Effector memory CD4-positive, alpha-beta T cell (primary cell): ENCODE measurements at regions not wholly inside any gene's neighbourhood (a gene's known extent, or its start where the extent isn't known, plus 50 kb on each side); places are given as distances from the start of the nearest gene placed in this dataset.
A peak's percentile ranks its signal among the peaks of the same experiment; 100 is the strongest.
"Not testable (repeated sequence)": the region's sequence is repeated elsewhere in the genome, so short reads cannot be mapped to it uniquely, and the experiment has no call there.

Experiments
- DNase-seq, 3 donors: peaks; one replicate each; pipeline ENCODE4 v3.0.0-alpha.2; 2020
- H3K27ac ChIP-seq: 2 replicates; pipeline ENCODE4 v1.7.0; 2013; ENCODE audit warnings: mild to moderate bottlenecking, low read length, moderate library complexity; ENCODE audit not compliant: insufficient read depth, poor library complexity, severe bottlenecking
- H3K27me3 ChIP-seq: replicated peaks from 2 replicates; pipeline ENCODE4 v1.7.0; 2013; ENCODE audit warnings: mild to moderate bottlenecking, low read length; ENCODE audit not compliant: insufficient read depth, control insufficient read depth, poor library complexity, severe bottlenecking
- H3K36me3 ChIP-seq: 2 replicates; pipeline ENCODE4 v1.7.0; 2013; ENCODE audit warnings: mild to moderate bottlenecking, low read length, moderate library complexity; ENCODE audit not compliant: control insufficient read depth, insufficient read depth
- H3K4me1 ChIP-seq: 2 replicates; pipeline ENCODE4 v1.7.0; 2013; ENCODE audit warnings: low read length, mild to moderate bottlenecking; ENCODE audit not compliant: control insufficient read depth, insufficient read depth, poor library complexity, severe bottlenecking
- H3K4me3 ChIP-seq: 2 replicates; pipeline ENCODE4 v1.7.0; 2013; ENCODE audit warnings: low read length, low read depth, mild to moderate bottlenecking; ENCODE audit not compliant: insufficient read depth, poor library complexity, severe bottlenecking
- H3K9me3 ChIP-seq: 2 replicates; pipeline ENCODE4 v1.7.0; 2013; ENCODE audit warnings: mild to moderate bottlenecking, low read length, moderate library complexity; ENCODE audit not compliant: control insufficient read depth

- H3K4me1 ChIP-seq = peaks cover 29% of the 10 kb centered on the region
- H3K36me3 ChIP-seq, H3K9me3 ChIP-seq, H3K27ac ChIP-seq, H3K27me3 ChIP-seq, H3K4me3 ChIP-seq: not testable (repeated sequence)
- peak; percentile 30 to 64 (median 41) for DNase-seq
These were observed 66.1 kb upstream of the LYZL2 start for GRCh38 chr10:30695481-30696236.

- DNase-seq = no peak
- Histone ChIP-seq H3K4me3 (no peak overlapping the region), H3K36me3 (no peaks in the 10 kb centered on the region), H3K9me3 (no peaks in the 10 kb centered on the region), H3K4me1 (peaks cover 22% of the 10 kb centered on the region), H3K27ac (no peak overlapping the region), H3K27me3 (no peaks in the 10 kb centered on the region)
These were observed 65.1 kb upstream of the LYZL2 start for GRCh38 chr10:30694518-30695228.

GRCh38 chr10:30691639-30692015 lies 62.1 kb upstream of the LYZL2 start:
- Histone ChIP-seq H3K4me3 (no peak overlapping the region), H3K27ac (no peak overlapping the region)

GRCh38 chr10:30690948-30691638 lies 61.5 kb upstream of the LYZL2 start:
- not testable (repeated sequence) for DNase-seq, H3K9me3 ChIP-seq, H3K27ac ChIP-seq, H3K27me3 ChIP-seq, H3K36me3 ChIP-seq, H3K4me3 ChIP-seq
- peaks cover 10% of the 10 kb centered on the region for H3K4me1 ChIP-seq

More at GRCh38 chr10:30691639-30692015, 62.1 kb upstream of the LYZL2 start:
- H3K36me3 ChIP-seq = no peaks in the 10 kb centered on the region
- H3K9me3 ChIP-seq = no peaks in the 10 kb centered on the region
- H3K4me1 ChIP-seq = peaks cover 13% of the 10 kb centered on the region
- no peak for DNase-seq
- peaks cover 4% of the 10 kb centered on the region for H3K27me3 ChIP-seq

GRCh38 chr10:30688456-30688855 lies 58.9 kb upstream of the LYZL2 start:
- Histone ChIP-seq H3K36me3 (no peaks in the 10 kb centered on the region), H3K9me3 (no peaks in the 10 kb centered on the region), H3K4me1 (no peaks in the 10 kb centered on the region), H3K27me3 (peaks cover 4% of the 10 kb centered on the region), H3K27ac (no peak overlapping the region), H3K4me3 (no peak overlapping the region)
- DNase-seq = no peak

- peak; percentile 52 to 66 (median 54) for DNase-seq
- no peaks in the 10 kb centered on the region for H3K9me3 ChIP-seq
- H3K27me3 ChIP-seq = peaks cover 4% of the 10 kb centered on the region
- no peaks in the 10 kb centered on the region for H3K4me1 ChIP-seq
- H3K36me3 ChIP-seq = no peaks in the 10 kb centered on the region
- no peak overlapping the region for H3K4me3 ChIP-seq
- H3K27ac ChIP-seq = no peak overlapping the region
These were observed 58.2 kb upstream of the LYZL2 start for GRCh38 chr10:30687698-30688213.

- peaks cover 4% of the 10 kb centered on the region for H3K27me3 ChIP-seq
- H3K4me3 ChIP-seq = no peak overlapping the region
- no peak for DNase-seq
These were observed 57.2 kb upstream of the LYZL2 start for GRCh38 chr10:30686708-30687107.

GRCh38 chr10:30683496-30683895 lies 53.9 kb upstream of the LYZL2 start:
- Histone ChIP-seq H3K4me1 (no peaks in the 10 kb centered on the region), H3K27me3 (peaks cover 4% of the 10 kb centered on the region), H3K36me3 (no peaks in the 10 kb centered on the region), H3K9me3 (no peaks in the 10 kb centered on the region), H3K27ac (no peak overlapping the region), H3K4me3 (no peak overlapping the region)
- DNase-seq = no peak

More at GRCh38 chr10:30686708-30687107, 57.2 kb upstream of the LYZL2 start:
- Histone ChIP-seq H3K9me3 (no peaks in the 10 kb centered on the region), H3K27ac (no peak overlapping the region), H3K4me1 (no peaks in the 10 kb centered on the region), H3K36me3 (no peaks in the 10 kb centered on the region)

GRCh38 chr10:30682377-30683199 lies 53.0 kb upstream of the LYZL2 start:
- not testable (repeated sequence) for H3K27ac ChIP-seq, H3K9me3 ChIP-seq, H3K36me3 ChIP-seq, H3K4me3 ChIP-seq, H3K27me3 ChIP-seq, H3K4me1 ChIP-seq
- DNase-seq = peak in 2 of 3 donors; percentile 35 to 40
